ENCODE measurements at regions not wholly inside any gene's neighbourhood (a gene's known extent, or its start where the extent isn't known, plus 50 kb on each side); places are given as distances from the start of the nearest gene placed in this dataset.
"Not testable (repeated sequence)": the region's sequence is repeated elsewhere in the genome, so short reads cannot be mapped to it uniquely, and the experiment has no call there.

DNA sequence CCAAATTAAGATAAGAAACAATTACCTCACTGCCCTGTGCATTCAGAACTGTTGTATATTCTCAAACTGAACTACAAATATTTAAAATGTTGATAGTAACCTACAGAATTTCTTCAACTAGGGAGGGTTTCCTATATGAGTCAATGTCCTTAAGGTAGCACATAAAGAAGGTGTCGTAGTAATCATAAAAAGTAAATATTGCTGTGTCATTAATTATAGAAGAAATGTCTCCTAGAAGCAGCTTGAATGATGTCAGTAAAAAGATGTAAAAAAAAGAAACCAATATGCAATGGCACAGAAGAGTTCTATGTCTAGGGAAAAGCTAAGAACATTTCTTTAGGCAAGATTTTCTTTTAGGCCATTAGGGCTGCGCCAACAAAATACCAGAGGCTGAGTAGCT lies 559.6 kb upstream of the EPHA5 start:
- DNase-seq, result no peak

DNA sequence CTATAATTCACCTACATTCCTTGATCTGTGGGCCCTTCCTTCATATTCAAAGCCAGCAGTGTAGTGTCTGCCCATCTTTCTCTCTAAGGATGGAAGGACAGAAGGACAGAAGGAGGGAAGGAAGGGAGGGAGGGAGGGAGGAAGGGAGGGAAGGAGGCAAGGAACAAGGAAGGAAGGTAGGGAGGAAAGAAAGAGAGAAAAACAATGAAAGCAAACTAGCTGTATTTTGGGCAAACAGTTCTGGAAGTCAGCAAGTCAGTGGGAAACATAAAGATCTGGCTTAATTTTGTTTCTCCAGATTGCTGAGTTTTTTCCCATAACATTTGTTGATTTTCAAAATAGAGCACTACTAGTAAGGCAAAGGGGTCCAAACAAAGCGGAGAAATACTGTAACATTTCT lies 555.2 kb upstream of the EPHA5 start:
- no peak for DNase-seq

DNA sequence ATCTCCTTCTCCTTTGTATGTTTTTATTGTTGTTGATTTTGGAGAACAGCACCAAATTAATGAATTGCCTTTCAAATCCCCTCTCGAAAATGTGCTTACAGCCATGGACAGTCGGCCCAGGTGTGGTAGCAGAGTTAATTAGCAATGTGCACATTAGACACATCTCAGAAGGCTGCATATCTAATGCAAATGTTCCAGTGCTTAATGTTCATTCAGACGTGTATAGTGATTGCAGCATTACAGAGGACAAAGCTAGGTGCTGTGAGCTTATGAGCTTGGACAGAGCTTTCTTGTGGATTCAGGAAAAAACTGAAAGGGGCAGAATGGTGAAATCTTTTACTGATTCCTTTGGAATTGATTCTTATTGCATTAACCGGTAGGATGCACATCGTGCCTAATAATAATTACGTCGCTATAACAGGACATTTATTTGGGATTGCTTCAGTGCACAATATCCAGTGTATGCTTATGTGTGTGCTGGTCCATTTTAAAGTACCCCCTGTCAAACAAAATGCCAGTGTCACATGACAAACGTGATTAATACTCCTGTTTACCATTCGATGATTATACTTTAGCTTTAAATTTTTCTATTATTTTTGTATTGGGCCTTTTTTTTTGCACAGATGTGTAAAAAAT lies 552.9 kb upstream of the EPHA5 start:
- no peak for DNase-seq

DNA sequence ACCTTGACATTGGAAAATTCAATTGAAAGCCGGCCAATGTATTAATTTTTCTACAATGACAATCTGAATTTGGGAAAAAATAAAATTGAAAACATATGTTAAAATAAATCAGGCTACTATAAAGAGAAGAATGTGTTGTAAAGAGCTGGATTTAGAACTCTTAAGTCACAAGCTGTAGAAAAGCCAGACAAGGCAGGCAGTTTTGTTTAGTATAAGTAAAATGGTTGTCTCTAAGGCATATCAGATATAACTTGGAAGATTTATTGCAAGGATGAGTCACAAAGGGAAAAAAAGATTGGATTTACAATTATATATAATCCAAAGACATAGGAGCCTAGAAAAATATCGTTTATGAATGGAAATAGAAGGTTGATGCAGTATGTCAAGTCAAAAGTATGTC lies 549.1 kb upstream of the EPHA5 start:
- no peak for DNase-seq

DNA sequence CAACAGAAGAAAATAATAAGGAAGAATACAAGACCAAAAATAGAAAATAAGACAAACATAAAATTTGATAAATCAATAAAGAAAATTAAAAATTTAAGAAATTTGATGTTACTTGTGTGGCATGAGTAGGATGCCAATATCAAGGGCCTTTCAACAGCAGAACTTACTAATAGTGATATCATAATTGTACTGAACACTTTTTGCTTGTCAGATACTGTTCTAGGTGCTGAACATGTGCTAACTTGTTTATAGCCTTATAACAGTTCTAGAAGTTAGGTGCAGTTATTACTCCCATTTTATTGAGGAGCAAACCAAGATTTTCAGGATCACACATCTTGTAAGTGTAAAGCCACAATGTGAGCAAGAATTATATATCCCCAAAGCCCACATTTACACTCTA lies 546.0 kb upstream of the EPHA5 start:
- no peak for DNase-seq

DNA sequence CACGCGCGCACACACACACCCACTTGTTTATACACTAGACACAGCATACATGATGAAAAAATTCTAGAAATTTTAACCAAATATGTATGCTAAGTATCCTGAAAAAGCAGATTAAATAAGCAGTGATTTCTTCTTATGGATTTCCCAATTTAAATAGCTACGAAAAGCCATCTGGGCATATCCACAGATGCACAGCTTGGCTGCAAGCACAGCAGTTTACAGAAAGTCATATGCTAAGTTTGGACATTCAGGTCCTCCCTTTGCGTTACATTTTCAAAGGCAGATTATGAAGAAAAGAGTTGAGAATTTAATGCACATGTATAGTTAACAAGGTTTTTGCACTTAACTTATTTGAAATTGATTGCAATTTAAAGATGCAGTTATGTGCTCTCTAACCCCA lies 542.2 kb upstream of the EPHA5 start:
- DNase-seq, result no peak

DNA sequence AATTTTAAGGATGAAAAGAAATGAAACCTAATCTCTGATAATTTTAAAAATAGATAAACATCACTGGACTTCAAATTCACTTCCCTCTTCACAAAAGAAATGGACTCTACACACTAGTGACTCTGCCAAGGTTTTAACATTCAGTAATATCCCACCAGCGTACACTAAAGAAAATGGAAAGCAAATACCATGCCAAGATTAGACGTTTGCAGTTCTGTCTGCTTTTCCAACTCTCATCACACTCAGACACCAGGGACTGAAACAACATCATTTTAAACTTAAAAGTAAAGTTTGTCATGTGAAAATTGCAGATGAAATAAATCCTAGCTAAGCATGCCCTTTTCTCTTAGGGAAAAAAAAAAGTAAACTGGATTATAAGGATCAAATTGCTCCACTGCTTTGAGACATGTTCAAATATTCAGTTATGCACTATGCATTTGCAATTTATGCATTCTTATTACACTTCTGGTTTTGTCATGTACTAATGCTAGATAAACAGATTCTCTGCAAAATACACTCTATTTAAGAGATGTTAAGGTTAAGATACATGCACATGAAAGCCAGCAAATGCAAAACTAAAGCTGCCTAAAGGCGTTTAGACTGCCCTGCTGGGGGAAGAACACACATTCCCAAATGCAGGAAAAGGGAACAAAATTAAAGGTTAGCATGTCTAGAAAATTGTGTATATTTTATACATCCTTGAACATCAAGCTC lies 534.4 kb upstream of the EPHA5 start:
- DNase-seq, result no peak

DNA sequence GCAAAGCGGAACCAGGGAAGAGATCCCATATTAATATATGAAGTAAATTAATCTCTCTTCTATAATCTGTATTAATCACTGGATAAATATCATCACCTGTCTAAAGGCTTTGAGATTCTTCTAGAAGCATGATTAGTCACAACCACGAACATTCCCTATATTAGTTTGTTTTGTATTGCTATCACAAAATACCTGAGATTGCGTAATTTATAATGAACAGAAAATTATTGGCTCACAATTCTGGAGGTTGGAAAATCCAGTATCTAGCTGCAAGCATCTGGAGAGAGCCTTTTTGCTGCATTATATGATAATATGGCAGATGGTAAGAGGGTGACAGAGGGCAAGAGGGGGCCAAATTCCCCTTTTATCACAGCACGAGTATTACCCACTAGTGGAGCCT lies 532.6 kb upstream of the EPHA5 start:
- DNase-seq, result no peak

DNA sequence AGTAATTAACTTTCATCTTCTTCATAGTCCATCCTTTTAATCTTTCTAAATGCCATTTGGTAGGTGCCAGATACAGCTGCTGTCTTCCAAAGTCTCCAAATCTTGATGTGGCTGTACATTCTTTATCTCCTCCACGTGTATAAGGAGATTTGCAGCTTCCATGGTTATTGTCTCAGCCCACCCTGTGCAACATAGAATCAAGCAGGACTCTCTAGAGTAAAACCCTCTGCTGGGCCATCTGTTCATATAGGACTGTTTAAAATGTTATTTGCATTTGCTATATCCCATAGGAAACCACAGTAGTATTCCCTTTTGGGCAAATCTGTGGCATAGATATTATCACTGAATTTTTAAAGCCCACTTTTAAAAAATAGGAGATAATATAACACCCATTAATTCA lies 527.2 kb upstream of the EPHA5 start:
- DNase-seq, result no peak

DNA sequence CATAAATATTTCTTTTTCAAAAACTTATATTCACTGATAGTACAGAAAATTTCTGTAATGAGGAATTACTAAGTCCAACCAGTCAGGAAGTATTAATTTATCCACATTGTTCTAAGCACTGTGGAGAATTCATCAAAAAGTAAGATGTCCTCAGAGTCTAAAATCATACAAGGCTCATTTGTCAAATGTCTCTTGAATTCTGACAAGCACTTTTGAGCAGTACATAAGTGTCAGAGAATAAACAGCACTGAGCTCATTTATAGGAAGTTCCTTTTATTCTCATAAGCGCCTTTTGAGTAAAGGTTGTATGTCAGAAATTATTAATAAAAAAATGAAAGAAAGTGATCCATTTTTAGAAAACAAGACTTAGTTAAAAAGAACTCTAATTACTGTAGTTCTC lies 523.2 kb upstream of the EPHA5 start:
- DNase-seq, result no peak

DNA sequence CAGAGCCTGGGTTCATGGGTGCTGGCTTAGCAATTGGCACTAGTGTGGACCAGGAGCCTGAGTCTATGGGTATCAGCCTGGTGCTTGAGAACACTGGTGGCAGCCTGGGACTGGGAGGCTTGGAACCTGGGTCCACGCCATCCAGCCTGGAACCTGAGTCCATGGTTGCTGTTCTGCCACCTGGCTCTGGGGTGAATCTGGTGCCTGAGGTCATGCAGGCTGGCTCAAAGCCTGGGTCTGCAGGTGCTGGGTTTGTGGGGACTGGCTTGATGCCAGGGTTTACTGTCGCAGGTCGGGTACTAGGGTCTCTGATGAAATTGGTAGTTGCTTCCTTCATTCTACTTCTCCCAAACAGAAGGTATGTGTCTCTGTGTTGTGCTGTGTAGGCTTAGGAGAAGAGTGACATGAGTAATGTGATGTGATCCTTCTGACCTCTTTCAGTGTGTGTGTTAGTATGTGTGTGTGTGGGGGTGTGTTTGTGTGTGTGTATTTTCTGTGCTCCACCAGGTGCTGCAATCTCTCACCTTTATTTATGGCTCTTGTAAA lies 517.0 kb upstream of the EPHA5 start:
- no peak for DNase-seq

DNA sequence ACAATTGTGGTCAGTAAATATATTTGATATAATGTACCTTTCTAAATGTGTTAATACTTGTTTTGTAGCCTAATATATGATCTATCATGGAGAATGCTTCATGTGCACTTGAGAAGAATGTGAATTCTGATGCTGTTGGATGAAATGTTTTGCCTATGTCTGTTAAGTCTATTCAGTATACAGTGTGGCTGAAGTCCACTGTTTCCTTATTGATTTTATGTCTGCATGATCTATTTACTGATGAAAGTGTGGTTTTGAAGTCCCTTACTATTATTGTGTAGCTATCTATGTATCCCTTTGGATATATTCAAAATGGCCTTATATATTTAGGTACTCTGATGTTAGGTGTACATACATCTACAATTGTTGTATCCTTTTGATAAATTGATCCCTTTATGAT lies 515.8 kb upstream of the EPHA5 start:
- DNase-seq, result no peak

DNA sequence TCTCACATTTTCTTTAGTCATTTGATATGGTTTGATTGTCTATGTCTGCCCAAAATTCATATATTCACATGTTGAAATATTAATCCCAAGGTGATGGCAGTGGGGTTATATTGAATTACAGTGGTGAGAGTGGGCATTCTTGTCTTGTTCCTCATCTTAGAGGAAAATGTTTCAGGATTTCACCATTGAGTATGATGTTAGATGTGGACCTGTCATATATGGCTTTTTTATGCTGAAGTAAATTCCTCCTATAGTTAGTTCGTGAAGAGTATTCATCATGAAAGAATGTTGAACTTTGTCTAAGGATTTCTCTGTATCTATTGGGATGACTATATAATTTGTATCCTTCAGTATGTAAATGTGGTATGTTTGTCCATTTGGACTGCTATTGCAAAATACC lies 512.3 kb upstream of the EPHA5 start:
- no peak for DNase-seq

DNA sequence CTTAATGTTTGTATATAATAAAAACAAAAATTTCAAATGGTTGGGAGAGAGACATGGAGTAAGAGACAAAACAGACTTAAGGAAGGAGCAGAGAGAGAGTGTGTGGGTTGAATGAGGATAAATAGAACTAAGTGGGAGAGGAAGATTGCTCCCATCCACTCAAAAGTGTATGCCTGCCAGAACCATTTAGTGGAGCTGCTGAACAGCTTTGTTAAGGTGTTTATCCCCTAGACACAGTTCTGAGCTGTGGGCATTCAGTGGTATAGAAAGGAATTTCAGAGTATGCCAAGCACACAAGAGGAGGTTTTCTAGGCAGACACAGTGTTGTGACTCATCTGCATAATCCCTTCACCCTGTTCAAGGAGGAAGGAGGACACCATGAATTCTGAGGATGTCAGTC lies 508.6 kb upstream of the EPHA5 start:
- DNase-seq, result no peak

DNA sequence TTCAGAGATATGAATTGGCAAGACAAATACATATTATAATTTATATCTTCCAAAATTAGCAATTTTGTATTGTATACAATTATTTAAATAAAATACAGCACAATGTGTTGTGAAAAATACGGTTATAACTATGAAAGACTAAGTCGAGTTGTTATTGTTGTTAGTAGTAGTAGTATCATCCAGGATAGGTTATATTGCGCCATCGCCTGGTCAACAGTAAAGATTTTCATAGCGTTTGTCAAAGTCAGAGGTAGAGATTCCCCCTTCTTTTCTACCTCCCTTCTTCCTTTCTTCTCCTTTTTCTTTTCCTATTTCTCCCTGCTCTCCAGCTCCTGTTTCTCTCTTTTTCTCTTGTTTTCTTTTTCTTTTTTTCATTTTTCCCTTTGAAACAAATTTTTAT lies 499.1 kb upstream of the EPHA5 start:
- DNase-seq, result no peak

DNA sequence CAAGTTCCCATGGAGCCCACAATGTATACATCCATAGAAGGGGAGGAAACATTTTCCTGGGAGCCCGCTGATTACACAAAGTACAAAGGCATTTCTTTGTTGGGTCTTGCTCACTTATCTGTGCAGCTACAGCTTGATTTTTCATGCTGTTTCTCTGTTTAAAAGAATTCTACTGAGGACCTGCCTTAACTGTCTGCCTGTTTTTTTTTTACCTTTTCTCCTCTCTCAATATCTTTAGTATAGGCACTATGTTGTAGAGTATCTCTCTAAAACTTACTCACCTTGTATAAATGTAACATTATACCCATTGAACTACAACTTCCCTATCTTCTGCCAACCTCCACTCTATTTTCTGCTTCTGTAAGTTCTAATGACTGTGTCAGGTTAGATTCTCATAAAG lies 494.6 kb upstream of the EPHA5 start:
- DNase-seq, result no peak

DNA sequence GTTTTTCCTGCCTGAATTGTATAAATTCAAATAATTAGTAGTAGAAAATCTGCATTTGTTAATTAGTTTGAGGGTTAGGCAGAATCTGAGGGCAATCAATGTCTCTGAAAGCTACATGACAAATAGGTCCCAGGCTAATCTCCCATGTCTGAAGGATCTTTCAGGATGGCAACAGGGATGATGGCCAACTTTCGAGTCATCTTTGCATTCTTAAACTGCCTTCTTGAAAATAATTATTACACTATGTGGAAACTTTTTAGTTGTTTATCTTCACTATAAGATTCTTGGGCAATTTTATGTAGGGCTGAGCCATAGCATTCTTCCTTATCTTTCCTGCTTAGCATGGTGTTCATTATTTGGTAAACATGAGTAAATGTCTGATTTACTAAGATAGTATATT lies 490.3 kb upstream of the EPHA5 start:
- DNase-seq, result no peak

DNA sequence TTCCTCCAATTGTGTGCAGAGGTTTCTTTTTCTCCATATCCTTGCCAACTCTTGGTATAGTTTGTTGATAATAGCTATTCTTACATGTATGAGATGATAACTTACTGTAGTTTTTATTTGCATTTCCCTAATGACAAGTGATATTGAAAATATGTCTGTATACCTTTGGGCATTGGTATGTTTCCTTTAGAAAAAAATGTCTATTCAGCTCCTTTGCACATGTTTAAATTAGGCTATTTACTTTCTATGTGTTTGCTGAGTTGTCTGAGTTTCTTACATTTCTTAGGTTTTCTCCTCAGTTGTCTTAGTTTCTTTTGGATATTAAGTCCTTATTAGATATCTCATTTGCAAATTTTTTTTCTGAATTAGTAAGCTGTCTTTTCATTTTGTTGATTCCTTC lies 487.3 kb upstream of the EPHA5 start:
- no peak for DNase-seq

DNA sequence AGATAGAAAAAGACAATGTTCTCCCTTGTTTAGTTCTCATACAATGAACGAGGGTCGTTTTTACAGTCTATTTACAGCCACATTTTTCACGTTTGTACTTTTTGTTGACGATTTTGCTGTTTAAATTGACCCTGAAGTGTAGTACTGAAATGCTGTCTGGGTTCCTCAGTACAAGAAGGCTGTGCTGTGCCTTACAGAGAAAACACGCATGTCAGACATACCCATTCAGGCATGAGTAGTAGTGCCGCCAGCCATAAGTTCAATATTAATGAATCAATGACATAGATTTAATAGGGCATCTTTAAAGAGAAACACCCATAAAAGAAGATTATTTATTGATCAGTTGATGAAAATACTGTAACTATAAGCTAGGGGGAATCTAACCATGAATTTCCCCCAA lies 459.8 kb upstream of the EPHA5 start:
- DNase-seq, result no peak

DNA sequence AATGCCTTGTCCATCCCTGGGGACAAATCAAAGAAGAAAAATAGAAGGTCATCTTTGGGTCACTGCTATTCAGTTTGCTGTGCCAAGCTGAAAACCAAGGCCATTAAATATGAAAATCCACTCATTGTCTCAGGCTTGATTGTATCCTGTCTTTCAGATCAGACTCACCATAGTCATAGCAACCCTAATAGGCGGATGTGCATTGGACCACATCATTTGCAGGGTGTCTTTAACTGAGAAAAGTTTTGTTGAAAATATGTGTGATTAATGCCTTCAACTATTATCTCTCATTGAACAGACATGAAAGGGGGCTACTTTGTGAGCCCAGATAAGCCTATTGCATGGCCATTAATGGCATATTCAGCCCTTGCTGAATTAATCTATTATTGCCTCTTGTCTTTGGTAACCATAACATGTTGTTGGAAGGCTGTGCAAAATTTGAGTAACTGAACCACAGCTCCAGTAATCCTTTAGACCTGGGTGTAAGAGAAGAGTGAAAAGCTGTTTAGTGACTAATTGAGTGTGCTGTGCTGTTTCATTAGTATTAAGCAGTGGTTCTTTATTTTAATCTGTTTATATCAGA lies 453.6 kb upstream of the EPHA5 start:
- DNase-seq, result no peak

DNA sequence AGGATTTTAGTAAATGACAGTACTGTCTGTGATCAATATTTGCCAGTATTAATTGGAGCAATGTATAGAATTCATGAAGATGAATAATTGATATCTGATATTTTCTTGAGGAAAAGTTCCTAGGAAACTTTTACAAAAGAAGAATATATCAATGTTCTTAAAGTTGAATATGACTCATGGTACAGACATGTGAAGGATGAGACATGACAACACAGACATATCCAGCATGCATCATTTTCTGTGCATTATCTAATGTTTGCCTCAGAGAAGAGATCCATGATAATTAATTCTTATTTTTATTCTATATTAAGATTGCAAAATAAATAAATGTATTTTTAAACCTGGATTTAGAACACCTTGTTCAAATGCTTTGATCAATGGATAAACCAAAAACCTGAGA lies 452.9 kb upstream of the EPHA5 start:
- DNase-seq, result no peak

DNA sequence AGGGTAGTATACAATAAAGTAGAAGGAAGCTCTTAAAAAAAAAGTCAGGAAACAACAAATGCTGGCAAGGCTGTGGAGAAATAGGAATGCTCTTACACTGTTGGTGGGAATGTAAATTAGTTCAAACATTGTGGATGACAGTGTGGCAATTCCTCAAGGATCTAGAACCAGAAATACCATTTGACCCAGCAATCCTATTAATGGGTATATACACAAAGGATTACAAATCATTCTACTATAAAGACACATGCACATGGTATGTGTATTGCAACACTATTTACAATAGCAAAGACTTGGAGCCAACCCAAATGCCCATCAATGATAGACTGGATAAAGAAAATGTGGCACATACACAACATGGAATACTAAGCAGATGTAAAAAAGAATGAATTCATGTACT lies 444.9 kb upstream of the EPHA5 start:
- DNase-seq, result not testable (repeated sequence)

DNA sequence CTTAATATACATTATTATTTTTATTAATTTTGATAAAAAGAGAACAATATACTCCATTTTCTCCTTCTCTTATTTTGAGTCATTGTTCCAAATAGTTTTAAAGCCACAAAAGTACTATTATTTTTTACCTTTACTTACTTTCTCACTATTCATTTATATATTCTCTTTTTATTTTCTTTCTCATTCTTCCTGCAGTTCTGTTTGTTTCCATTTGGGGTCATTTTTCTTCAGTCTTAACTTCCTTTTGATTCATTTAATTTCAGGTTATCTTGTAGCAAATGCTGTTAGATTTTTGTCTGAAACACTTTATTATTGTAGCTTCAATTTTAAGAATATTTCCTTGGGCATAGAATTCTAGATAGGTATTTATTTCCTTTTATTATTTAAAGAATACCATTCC lies 438.6 kb upstream of the EPHA5 start:
- DNase-seq, result no peak

DNA sequence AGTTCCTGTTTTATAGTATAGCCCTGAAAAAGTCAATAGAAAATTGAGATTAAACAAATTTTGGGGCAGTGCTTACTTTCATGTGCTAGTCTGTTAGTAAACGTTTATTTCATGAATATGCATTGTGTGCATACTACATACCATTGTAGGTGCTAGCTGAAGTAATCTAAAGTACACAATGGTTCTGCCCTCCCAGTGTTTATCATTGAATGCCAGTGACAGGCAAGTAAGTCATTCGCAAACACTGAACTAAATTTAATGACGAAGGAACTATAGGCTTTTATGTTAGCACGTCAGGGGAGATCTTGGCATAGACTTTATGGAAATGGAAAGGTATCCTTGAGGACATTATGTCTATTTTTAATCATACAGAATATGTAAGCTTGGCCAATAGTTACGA lies 426.9 kb upstream of the EPHA5 start:
- DNase-seq, result no peak

DNA sequence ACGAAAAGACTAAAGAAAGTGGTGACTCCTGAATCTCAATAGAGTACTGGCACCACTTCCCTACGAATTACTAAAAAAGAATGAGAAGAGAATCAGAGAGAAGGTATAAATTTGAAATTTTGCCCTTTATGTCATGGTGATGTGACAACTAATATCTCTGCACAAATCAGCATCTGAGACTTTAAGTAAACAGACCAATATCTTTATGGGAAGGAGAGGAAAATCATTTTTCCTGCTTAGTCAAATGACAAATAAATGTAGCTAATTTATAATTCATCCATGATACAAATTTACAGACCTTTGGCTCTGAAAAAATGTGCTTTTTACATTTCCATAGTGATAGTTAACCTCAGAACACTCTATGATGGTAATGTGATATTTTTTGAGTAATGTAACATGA lies 424.8 kb upstream of the EPHA5 start:
- DNase-seq, result no peak
